Right lobe of liver (tissue), 6 donors: ENCODE measurements at regions not wholly inside any gene's neighbourhood (a gene's known extent, or its start where the extent isn't known, plus 50 kb on each side); places are given as distances from the start of the nearest gene placed in this dataset.

Experiments used
- ATAC-seq, 4 donors: fragments of 200-7000 bp; cut with Tn5 transposase; one replicate each; pipeline ENCODE4 v1.9.1; 2020; ENCODE audit warnings: mild to moderate bottlenecking in 4 of 4, moderate library complexity in 4 of 4
- DNase-seq, 3 donors: peaks; one replicate each; pipeline ENCODE4 v3.0.0-alpha.2; 2020
- H3K27ac ChIP-seq, 3 donors: fragments of 200-600 bp; one replicate each; pipeline ENCODE4 v1.8.0; 2022
- H3K27me3 ChIP-seq, 2 donors: fragments of 200-600 bp; one replicate each; pipeline ENCODE4 v1.8.0; 2022
- H3K36me3 ChIP-seq, 4 donors: fragments of 200-600 bp; sonication (generic) in 1 of 4; one replicate each; pipeline versions ENCODE4 v1.5.1 to v1.8.0; 2017 to 2022; ENCODE audit warnings: control low read depth in 1 of 4
- H3K4me1 ChIP-seq, 4 donors: fragments of 200-600 bp; sonication (generic) in 1 of 4; one replicate each; pipeline versions ENCODE4 v1.5.1 to v1.8.0; 2017 to 2022; ENCODE audit warnings: control low read depth in 1 of 4
- H3K4me3 ChIP-seq, 3 donors: fragments of 200-600 bp; one replicate each; pipeline ENCODE4 v1.8.0; 2022
- H3K9me3 ChIP-seq, 4 donors: fragments of 200-600 bp; sonication (generic) in 1 of 4; one replicate each; pipeline versions ENCODE4 v1.5.1 to v1.8.0; 2017 to 2022; ENCODE audit warnings: control low read depth in 1 of 4
- CTCF ChIP-seq, 4 donors: fragments of 200-600 bp in 3 of 4; fragments of 450-650 bp in 1 of 4; IDR thresholded peaks; one replicate each; pipeline versions ENCODE4 v1.5.1 to v1.8.0; 2016 to 2022; ENCODE audit warnings: antibody characterized with exemption in 4 of 4, mild to moderate bottlenecking in 2 of 4
- POLR2A ChIP-seq: fragments of 450-650 bp; IDR thresholded peaks from one replicate; pipeline ENCODE4 v1.6.1; 2017; ENCODE audit warnings: antibody characterized with exemption, mild to moderate bottlenecking
- WGBS: methylation state at CpG from one replicate; pipeline ENCODE4 v1.1.6; 2018; ENCODE audit warnings: low coverage, low lambda C conversion rate; ENCODE audit not compliant: insufficient coverage; ENCODE audit errors: missing lambda C conversion rate; 5-methylcytosine and 5-hydroxymethylcytosine counted together
- intact Hi-C, 2 donors: fragments of 100-400 bp; cut with DNase I; formaldehyde crosslinking; loops; one replicate each; pipeline versions ENCODE4 v1.11.2 to v1.14.1; 2022
- donor health status: DM: no; HTN: yes; CAD: no.
- donor health status: DM: no; HTN: no; CAD: no.
- donor health status: DM: no; HTN: no; CAD: no.
- donor health status: DM: no; HTN: yes; CAD: no.
- donor health status: DM: no; HTN: yes; CAD: no.

DNA sequence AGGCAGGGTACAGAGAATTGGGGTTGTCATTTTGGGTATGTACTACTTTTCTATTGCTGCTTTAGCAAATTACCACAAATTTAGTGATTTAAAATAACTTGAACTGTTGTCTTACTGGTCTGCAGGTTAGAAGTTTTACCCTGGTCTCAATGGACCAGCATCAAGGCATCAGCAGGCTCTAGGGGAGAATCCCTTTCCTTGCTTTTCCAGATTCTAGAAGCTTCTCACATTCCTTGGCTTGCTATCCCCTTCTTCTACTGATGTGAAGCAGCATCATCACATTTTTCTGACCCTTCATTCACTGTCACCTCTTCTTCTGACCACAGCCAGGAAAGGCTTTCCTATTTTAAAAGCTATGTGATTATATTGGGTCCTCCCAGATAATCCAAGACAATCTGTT lies 237.8 kb upstream of the RBMS1 start:
- no peak overlapping the region for H3K27ac ChIP-seq
- no peak for TF ChIP-seq POLR2A
- TF ChIP-seq CTCF (IDR thresholded peaks at IDR 0.05): no peak
- intact Hi-C loops: no loop called here
- H3K4me1 ChIP-seq: no peaks in the 10 kb centered on the region
- H3K9me3 ChIP-seq: no peaks in the 10 kb centered on the region
- no peaks in the 10 kb centered on the region for H3K36me3 ChIP-seq
- DNase-seq: no peak
- no peaks in the 10 kb centered on the region for H3K27me3 ChIP-seq
- no peak overlapping the region for H3K4me3 ChIP-seq
- ATAC-seq: no peak

GRCh38 chr2:160731856-160732255 lies 238.2 kb upstream of the RBMS1 start:
- H3K9me3 ChIP-seq: no peaks in the 10 kb centered on the region
- no peaks in the 10 kb centered on the region for H3K27me3 ChIP-seq
- intact Hi-C loops: no loop called here
- TF ChIP-seq POLR2A (no peak), CTCF (IDR thresholded peaks at IDR 0.05) (no peak)
- no peaks in the 10 kb centered on the region for H3K36me3 ChIP-seq
- DNase-seq (no peak), ATAC-seq (no peak)
- no peak overlapping the region for H3K27ac ChIP-seq
- H3K4me3 ChIP-seq: no peak overlapping the region
- no peaks in the 10 kb centered on the region for H3K4me1 ChIP-seq

DNA sequence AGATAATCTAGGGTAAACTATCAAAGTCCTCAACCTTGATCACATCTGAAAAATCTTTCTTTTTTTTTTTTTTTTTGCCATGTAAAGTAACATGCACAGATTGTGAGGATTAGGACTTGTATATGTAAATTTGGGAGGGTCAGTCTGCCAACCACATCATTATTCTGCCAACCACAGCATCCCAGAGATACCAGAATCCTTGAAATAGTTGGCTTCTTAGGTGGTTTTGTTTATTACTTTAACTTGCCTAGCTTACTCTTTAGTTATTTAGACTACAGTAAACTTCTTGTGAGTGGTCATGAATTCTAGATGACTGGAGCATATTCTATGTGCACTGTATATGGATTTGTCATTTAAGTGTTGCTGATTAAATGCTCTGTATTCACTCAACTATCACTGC lies 242.1 kb upstream of the RBMS1 start:
- H3K27ac ChIP-seq: no peak overlapping the region
- ATAC-seq (no peak), DNase-seq (no peak)
- no peaks in the 10 kb centered on the region for H3K36me3 ChIP-seq
- H3K4me1 ChIP-seq: no peaks in the 10 kb centered on the region
- no peaks in the 10 kb centered on the region for H3K9me3 ChIP-seq
- H3K27me3 ChIP-seq: no peaks in the 10 kb centered on the region
- H3K4me3 ChIP-seq: no peak overlapping the region
- TF ChIP-seq POLR2A (no peak), CTCF (IDR thresholded peaks at IDR 0.05) (no peak)
- intact Hi-C loops: no loop called here

DNA sequence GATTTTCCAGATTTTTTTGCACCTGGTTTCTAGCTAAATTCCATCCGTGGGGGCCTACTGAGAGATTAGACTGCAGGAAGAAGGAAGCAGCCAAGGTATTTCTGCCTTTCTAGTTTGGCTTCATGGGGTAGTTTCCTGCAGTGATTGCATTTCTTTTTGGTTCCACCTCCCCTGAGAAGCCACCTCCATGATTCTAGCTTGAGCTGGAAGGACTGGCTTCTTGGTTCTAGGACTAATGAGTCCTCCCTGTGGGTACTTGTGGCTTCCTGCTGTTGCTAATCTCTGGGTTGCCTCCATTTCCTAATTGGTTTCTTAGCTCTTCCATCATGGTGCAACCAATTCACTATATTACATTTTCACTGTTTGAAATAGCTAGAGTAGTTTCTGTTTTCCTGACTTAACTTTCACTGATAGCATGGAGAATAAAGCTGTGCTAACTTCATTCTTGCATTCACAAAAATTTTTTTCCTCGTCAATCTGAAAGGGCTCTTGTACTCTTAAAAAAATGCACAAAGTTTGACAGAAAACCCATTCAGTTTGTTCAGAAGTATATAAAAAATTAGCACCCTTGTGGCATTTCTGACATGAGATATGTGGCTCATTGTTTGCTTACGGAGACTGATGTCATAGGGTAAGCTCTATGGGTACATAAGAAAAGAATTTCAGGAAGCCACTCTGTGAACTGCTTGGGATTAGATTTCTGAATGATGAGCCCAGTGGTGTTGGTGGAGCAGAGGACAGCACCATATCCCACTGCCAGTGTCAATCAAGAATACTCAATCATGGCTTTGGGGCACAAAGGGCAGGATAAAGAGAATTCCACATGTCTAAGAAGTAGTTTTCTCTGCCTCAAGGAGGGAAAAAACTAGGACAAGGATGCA lies 242.8 kb upstream of the RBMS1 start:
- DNase-seq (no peak), ATAC-seq (no peak)
- Histone ChIP-seq H3K4me3 (no peak overlapping the region), H3K9me3 (no peaks in the 10 kb centered on the region), H3K27ac (no peak overlapping the region), H3K27me3 (no peaks in the 10 kb centered on the region), H3K4me1 (no peaks in the 10 kb centered on the region), H3K36me3 (no peaks in the 10 kb centered on the region)
- 47% methylated on average over 3 of the region's 3 CpGs for WGBS
- intact Hi-C loops: no loop called here
- TF ChIP-seq POLR2A (no peak), CTCF (IDR thresholded peaks at IDR 0.05) (no peak)

DNA sequence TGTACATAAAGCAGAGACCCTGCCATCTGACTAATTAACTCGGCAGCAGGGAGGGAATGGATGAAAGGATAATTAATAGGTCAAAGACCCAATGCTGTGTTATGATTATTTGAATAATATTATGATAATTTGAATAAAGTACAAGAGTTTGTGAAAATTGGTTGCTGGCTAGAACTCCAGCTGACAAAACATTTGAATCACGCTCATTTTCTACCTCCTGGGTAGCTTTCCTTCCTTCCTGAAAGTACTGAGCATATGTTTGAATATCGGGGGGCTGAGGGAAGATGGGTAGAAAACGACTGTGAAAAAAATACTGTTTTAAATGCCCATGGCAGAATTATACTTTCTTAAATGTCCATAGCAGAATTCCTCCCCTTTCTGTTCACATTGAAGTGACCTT lies 243.6 kb upstream of the RBMS1 start:
- Histone ChIP-seq H3K9me3 (no peaks in the 10 kb centered on the region), H3K4me3 (no peak overlapping the region), H3K27me3 (no peaks in the 10 kb centered on the region), H3K27ac (no peak overlapping the region), H3K4me1 (no peaks in the 10 kb centered on the region), H3K36me3 (no peaks in the 10 kb centered on the region)
- WGBS: 37% methylated on average over 4 of the region's 4 CpGs
- ATAC-seq (no peak), DNase-seq (no peak)
- TF ChIP-seq POLR2A (no peak), CTCF (IDR thresholded peaks at IDR 0.05) (no peak)
- intact Hi-C loops: no loop called here
